CD4-positive, alpha-beta T cell (primary cell): ENCODE measurements at regions not wholly inside any gene's neighbourhood (a gene's known extent, or its start where the extent isn't known, plus 50 kb on each side); places are given as distances from the start of the nearest gene placed in this dataset.
"Not testable (repeated sequence)": the region's sequence is repeated elsewhere in the genome, so short reads cannot be mapped to it uniquely, and the experiment has no call there.

Experiments used
- ATAC-seq: fragments of 200-7000 bp; cut with Tn5 transposase; one replicate; pipeline ENCODE4 v1.10.0; 2022; ENCODE audit warnings: mild to moderate bottlenecking; ENCODE audit not compliant: poor library complexity
- CTCF ChIA-PET: fragments of 350-600 bp; sonication (Branson Sonifier 250); formaldehyde crosslinking; loops from one replicate; lab custom pipeline; 2021; ENCODE audit warnings: antibody characterized with exemption, inconsistent platforms; lab: Charles Lee
- POLR2A ChIA-PET: fragments of 350-600 bp; sonication (Branson Sonifier 250); formaldehyde crosslinking; loops from one replicate; lab custom pipeline; 2021; ENCODE audit warnings: antibody characterized with exemption, inconsistent platforms; lab: Charles Lee
- DNase-seq, 14 experiments: peaks; one replicate each; pipeline ENCODE4 v3.0.0-alpha.2; 2013 to 2020; ENCODE audit warnings: mixed read lengths in 2 of 14
- H3K27ac ChIP-seq, 2 donors: one replicate each; pipeline versions ENCODE4 v1.5.1 to v1.7.0; 2013; ENCODE audit warnings: low read length in 2 of 2, low read depth in 1 of 2, mild to moderate bottlenecking in 1 of 2
- H3K27me3 ChIP-seq, 2 experiments: 1 replicate in 1 of 2; 2 replicates in 1 of 2; pipeline versions ENCODE4 v1.6.1 to v1.7.0; 2013; ENCODE audit warnings: low read length in 2 of 2, control low read depth in 1 of 2, mild to moderate bottlenecking in 1 of 2, moderate library complexity in 1 of 2; ENCODE audit not compliant: insufficient read depth in 2 of 2, control insufficient read depth in 1 of 2
- H3K36me3 ChIP-seq: one replicate; pipeline ENCODE4 v1.6.1; 2013; ENCODE audit warnings: low read length, control low read depth; ENCODE audit not compliant: insufficient read depth
- H3K4me1 ChIP-seq: one replicate; pipeline ENCODE4 v1.6.1; 2013; ENCODE audit warnings: low read length, control low read depth; ENCODE audit not compliant: insufficient read depth
- H3K4me3 ChIP-seq: one replicate; pipeline ENCODE4 v1.5.1; 2013; ENCODE audit warnings: mild to moderate bottlenecking, low read length, moderate library complexity
- H3K9me3 ChIP-seq, 2 experiments: 1 replicate in 1 of 2; 2 replicates in 1 of 2; pipeline versions ENCODE4 v1.6.1 to v1.7.0; 2013; ENCODE audit warnings: low read length in 2 of 2, mild to moderate bottlenecking in 2 of 2, control low read depth in 1 of 2, moderate library complexity in 1 of 2; ENCODE audit not compliant: control insufficient read depth in 1 of 2, insufficient read depth in 1 of 2
- H3K27ac Mint-ChIP-seq: one replicate; pipeline ENCODE4 v1.8.0; 2020; ENCODE audit warnings: mixed read lengths
- H3K27me3 Mint-ChIP-seq: one replicate; pipeline ENCODE4 v1.8.0; 2021; ENCODE audit warnings: mixed read lengths
- H3K36me3 Mint-ChIP-seq: one replicate; pipeline ENCODE4 v1.8.0; 2021; ENCODE audit warnings: low read depth, mixed read lengths
- H3K4me1 Mint-ChIP-seq: one replicate; pipeline ENCODE4 v1.8.0; 2021; ENCODE audit warnings: low read depth, mixed read lengths
- H3K4me3 Mint-ChIP-seq: one replicate; pipeline ENCODE4 v1.8.0; 2020; ENCODE audit warnings: mild to moderate bottlenecking, mixed read lengths
- H3K9me3 Mint-ChIP-seq: one replicate; pipeline ENCODE4 v1.8.0; 2020; ENCODE audit warnings: mixed read lengths
- CTCF ChIP-seq: fragments of 200-600 bp; IDR thresholded peaks from one replicate; pipeline ENCODE4 v1.8.0; 2022; ENCODE audit warnings: antibody characterized with exemption, mild to moderate bottlenecking
- intact Hi-C, 2 experiments: fragments of 100-400 bp; cut with DNase I in 1 of 2; cut with micrococcal nuclease in 1 of 2; formaldehyde crosslinking; loops; one replicate each; pipeline versions ENCODE4 v1.15.1 to v1.9.0; 2023 to 2025; cut with DNase I, micrococcal nuclease

GRCh38 chr2:53114991-53115390 is 652.6 kb upstream of the CHAC2 start:
- ChIA-PET CTCF (no interaction called here), POLR2A (no interaction called here)
- no peak for TF ChIP-seq CTCF
- Histone ChIP-seq H3K36me3 (no peaks in the 10 kb centered on the region), H3K9me3 (peaks cover 0 to 8% of the 10 kb centered on the region in 2 experiments), H3K27me3 (no peaks in the 10 kb centered on the region), H3K4me1 (no peaks in the 10 kb centered on the region), H3K4me3 (no peak overlapping the region), H3K27ac (no peak overlapping the region)
- intact Hi-C loops = no loop called here
- H3K36me3 Mint-ChIP-seq = no peaks in the 10 kb centered on the region
- no peak overlapping the region for H3K4me3 Mint-ChIP-seq
- ATAC-seq (no peak), DNase-seq (no peak)
- H3K27ac Mint-ChIP-seq = no peak overlapping the region
- peaks cover 6% of the 10 kb centered on the region for H3K9me3 Mint-ChIP-seq
- H3K27me3 Mint-ChIP-seq = no peaks in the 10 kb centered on the region
- H3K4me1 Mint-ChIP-seq = no peaks in the 10 kb centered on the region

GRCh38 chr2:53114582-53114981 is 653.0 kb upstream of the CHAC2 start:
- H3K4me3 ChIP-seq = no peak overlapping the region
- no peaks in the 10 kb centered on the region for H3K27me3 ChIP-seq
- no peak overlapping the region for H3K27ac ChIP-seq
- Mint-ChIP-seq H3K4me1 (no peaks in the 10 kb centered on the region), H3K27ac (no peak overlapping the region), H3K4me3 (no peak overlapping the region), H3K36me3 (no peaks in the 10 kb centered on the region), H3K27me3 (no peaks in the 10 kb centered on the region), H3K9me3 (peaks cover 6% of the 10 kb centered on the region)
- no peak for TF ChIP-seq CTCF
- H3K4me1 ChIP-seq = no peaks in the 10 kb centered on the region
- DNase-seq (no peak), ATAC-seq (no peak)
- peaks cover 0 to 8% of the 10 kb centered on the region in 2 experiments for H3K9me3 ChIP-seq
- CTCF ChIA-PET = no interaction called here
- intact Hi-C loops = no loop called here
- POLR2A ChIA-PET = no interaction called here
- H3K36me3 ChIP-seq = no peaks in the 10 kb centered on the region

- H3K27ac Mint-ChIP-seq, H3K4me1 Mint-ChIP-seq, POLR2A ChIA-PET, H3K9me3 Mint-ChIP-seq, intact Hi-C loops, H3K36me3 ChIP-seq, CTCF ChIA-PET, DNase-seq, H3K9me3 ChIP-seq, H3K4me3 Mint-ChIP-seq, H3K27me3 ChIP-seq, H3K27ac ChIP-seq, ATAC-seq, H3K36me3 Mint-ChIP-seq, H3K4me1 ChIP-seq, H3K27me3 Mint-ChIP-seq, H3K4me3 ChIP-seq: not testable (repeated sequence)
These were observed 655.2 kb upstream of the CHAC2 start for GRCh38 chr2:53112408-53112807.

GRCh38 chr2:53111406-53111805 is 656.2 kb upstream of the CHAC2 start:
- Histone ChIP-seq H3K27me3 (no peaks in the 10 kb centered on the region), H3K9me3 (peaks cover 0 to 8% of the 10 kb centered on the region in 2 experiments), H3K4me3 (no peak overlapping the region), H3K27ac (no peak overlapping the region), H3K4me1 (no peaks in the 10 kb centered on the region), H3K36me3 (no peaks in the 10 kb centered on the region)
- no peak for ATAC-seq
- H3K27me3 Mint-ChIP-seq = no peaks in the 10 kb centered on the region
- TF ChIP-seq CTCF = no peak
- intact Hi-C loops = no loop called here
- H3K27ac Mint-ChIP-seq = no peak overlapping the region
- no peak overlapping the region for H3K4me3 Mint-ChIP-seq
- DNase-seq = no peak
- ChIA-PET POLR2A (no interaction called here), CTCF (no interaction called here)
- no peaks in the 10 kb centered on the region for H3K36me3 Mint-ChIP-seq
- H3K9me3 Mint-ChIP-seq = peaks cover 5% of the 10 kb centered on the region
- no peaks in the 10 kb centered on the region for H3K4me1 Mint-ChIP-seq
